Dermis microvascular lymphatic vessel endothelial cell (primary cell): ENCODE measurements at regions not wholly inside any gene's neighbourhood (a gene's known extent, or its start where the extent isn't known, plus 50 kb on each side); places are given as distances from the start of the nearest gene placed in this dataset.
"Not testable (repeated sequence)": the region's sequence is repeated elsewhere in the genome, so short reads cannot be mapped to it uniquely, and the experiment has no call there.

Experiments
- DNase-seq, 2 donors: peaks; one replicate each; pipeline versions ENCODE4 v3.0.0 to v3.0.0-alpha.2; 2010; ENCODE audit warnings: low read depth in 2 of 2

GRCh38 chr4:116024954-116025708 is 911.7 kb upstream of the NDST4 start:
- no peak for DNase-seq

- DNase-seq: no peak
These were observed 909.6 kb upstream of the NDST4 start for GRCh38 chr4:116023049-116023448.

GRCh38 chr4:116020141-116020722 is 906.8 kb upstream of the NDST4 start:
- no peak for DNase-seq

- no peak for DNase-seq
These were observed 905.4 kb upstream of the NDST4 start for GRCh38 chr4:116018831-116019230.

- peak in 1 of 2 donors; percentile 18 for DNase-seq
These were observed 902.8 kb upstream of the NDST4 start for GRCh38 chr4:116016201-116016600.

GRCh38 chr4:116015549-116015948 is 902.1 kb upstream of the NDST4 start:
- DNase-seq: no peak

- no peak for DNase-seq
These were observed 901.6 kb upstream of the NDST4 start for GRCh38 chr4:116015062-116015461.

- DNase-seq: no peak
These were observed 897.5 kb upstream of the NDST4 start for GRCh38 chr4:116010923-116011322.

GRCh38 chr4:116005806-116006088 is 892.3 kb upstream of the NDST4 start:
- DNase-seq: no peak

- no peak for DNase-seq
These were observed 891.8 kb upstream of the NDST4 start for GRCh38 chr4:116005037-116005805.

GRCh38 chr4:116001291-116001690 is 887.9 kb upstream of the NDST4 start:
- no peak for DNase-seq

- no peak for DNase-seq
These were observed 873.2 kb upstream of the NDST4 start for GRCh38 chr4:115986573-115986972.

- not testable (repeated sequence) for DNase-seq
These were observed 862.1 kb upstream of the NDST4 start for GRCh38 chr4:115975421-115976001.

- no peak for DNase-seq
These were observed 860.3 kb upstream of the NDST4 start for GRCh38 chr4:115973768-115974167.

- DNase-seq: no peak
These were observed 859.5 kb upstream of the NDST4 start for GRCh38 chr4:115972967-115973366.

GRCh38 chr4:115970859-115971258 is 857.4 kb upstream of the NDST4 start:
- no peak for DNase-seq

- DNase-seq: no peak
These were observed 856.3 kb upstream of the NDST4 start for GRCh38 chr4:115969756-115970155.

GRCh38 chr4:115965588-115965987 is 852.2 kb upstream of the NDST4 start:
- DNase-seq: no peak

- not testable (repeated sequence) for DNase-seq
These were observed 842.8 kb upstream of the NDST4 start for GRCh38 chr4:115956054-115956796.

- DNase-seq: no peak
These were observed 837.4 kb upstream of the NDST4 start for GRCh38 chr4:115950806-115951205.

- not testable (repeated sequence) for DNase-seq
These were observed 836.7 kb upstream of the NDST4 start for GRCh38 chr4:115949974-115950743.
